GM19240 (cell line): ENCODE measurements at regions not wholly inside any gene's neighbourhood (a gene's known extent, or its start where the extent isn't known, plus 50 kb on each side); places are given as distances from the start of the nearest gene placed in this dataset.

Experiments
- DNase-seq: peaks from one replicate; pipeline ENCODE4 v3.0.0; 2011; ENCODE audit warnings: low spot score; ENCODE audit not compliant: insufficient read length

- no peak for DNase-seq
Observed at GRCh38 chr6:4563156-4563555, 213.0 kb upstream of the CDYL start.

DNA sequence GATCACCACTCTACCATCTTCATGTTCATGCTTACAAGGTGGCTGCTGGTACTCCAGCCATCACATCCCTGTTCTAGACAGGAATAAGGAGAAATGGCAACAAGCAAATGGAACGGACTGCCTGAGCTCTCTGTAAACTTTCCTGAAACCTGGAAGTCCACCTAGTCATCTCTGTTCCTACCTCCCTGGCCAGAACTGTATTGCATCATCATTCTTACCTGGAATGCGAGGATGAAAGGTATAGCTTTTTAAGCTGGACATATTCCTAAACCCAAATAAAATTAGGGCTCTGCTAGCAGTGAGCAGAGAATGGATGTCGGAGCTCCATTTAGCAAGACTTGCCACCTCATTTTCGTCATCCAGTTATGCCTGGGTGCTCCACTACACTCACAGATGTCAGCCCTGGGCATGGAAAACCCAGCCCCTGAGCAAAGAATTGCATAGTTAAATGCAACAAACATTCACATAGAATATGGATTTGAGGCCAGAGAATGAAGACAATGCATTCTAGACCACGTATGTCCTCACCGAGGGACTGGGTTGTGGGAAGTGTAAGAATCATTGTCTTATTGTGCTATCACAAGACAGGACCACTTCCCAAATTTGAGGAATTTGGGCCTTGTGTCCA lies 214.3 kb upstream of the CDYL start:
- DNase-seq = no peak

- DNase-seq = no peak
Observed at GRCh38 chr6:4561078-4561435, 215.1 kb upstream of the CDYL start.

DNA sequence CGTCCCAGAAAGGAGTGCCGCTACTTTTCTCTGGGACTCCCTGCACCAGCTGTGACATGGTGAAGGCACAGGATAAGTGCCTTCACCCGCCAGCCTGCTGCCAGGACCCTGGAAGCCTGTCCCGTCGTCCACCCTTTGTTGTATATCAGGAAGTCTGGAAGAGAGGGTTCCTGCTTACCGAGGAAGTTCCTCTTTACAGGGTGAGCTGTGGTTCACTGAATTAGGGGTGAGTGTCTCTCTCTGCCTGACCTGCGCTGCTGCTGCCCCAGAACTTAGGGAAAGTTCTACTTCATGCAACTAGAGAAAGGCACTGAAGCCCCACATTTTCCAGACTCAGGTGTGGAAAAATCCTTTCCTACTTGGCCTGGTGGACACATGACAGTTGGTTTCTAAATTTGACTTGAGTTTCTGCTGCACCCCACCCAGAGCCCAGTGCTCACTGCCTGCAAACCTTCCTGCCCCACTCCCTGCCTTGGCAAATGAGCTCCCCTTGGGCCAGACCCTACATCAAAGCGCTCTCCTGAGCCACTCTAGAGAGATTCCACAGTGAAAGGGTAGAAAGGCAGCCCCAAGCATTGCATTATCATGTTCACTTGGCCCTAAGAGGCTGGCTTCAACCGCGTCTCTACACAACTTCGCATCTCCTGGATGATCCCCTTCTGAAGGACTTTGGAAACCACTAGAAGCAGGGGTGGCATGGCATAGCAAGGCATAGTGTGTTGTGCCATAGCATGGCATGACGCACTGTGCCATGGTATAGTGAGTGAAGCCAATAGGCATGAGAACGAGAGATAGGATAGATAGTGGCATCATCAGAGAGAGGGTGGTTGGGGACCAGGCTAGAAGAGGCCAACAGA lies 215.8 kb upstream of the CDYL start:
- no peak for DNase-seq

DNA sequence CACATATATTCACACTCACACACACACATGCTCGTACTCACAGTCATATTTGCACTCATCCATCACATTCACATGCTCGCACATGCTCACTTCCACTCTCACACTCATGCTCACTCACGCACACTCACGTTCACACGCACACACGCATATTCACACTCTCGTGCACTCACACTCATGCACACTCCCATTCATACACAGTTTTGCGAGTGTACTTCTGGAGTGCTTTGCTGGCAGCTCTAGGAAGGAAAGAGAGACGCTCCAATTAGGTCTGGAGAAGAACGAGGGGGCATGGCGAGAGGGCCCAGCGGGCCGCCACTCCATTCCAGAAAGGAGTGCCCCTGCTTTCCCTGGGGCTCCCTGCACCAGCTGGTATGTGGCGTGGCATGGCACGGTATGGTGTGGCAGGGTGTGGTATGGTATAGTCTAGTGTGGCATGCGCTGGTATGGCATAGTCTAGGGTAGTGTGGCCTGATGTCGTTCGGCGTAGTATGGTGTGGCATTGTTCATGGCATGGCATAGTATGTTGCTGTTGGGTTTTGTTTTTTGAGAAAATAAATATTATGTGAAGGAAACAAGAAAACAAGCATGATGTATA lies 216.8 kb upstream of the CDYL start:
- DNase-seq = no peak

- DNase-seq = no peak
Observed at GRCh38 chr6:4554645-4555044, 221.6 kb upstream of the CDYL start.

DNA sequence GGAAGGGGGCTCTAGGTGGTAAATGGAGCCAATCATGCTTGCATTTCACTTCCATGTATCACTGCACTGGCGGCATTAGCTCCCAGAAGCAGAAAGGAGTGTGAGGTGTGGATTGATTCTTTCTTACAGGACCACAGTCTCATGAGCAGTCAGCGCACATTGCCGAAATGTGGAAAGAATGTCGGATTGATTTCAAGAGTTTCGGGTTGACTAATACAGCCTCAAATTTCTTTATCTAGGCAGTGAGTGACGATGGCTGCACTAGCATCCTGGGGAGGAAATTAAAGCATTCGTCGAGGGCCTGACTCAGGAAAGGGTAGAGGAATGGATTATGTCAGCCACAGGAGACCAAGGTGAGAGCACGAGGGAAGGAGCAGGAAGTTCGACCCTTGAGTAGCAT lies 222.8 kb upstream of the CDYL start:
- DNase-seq = no peak

- DNase-seq = no peak
Observed at GRCh38 chr6:4550227-4550597, 226.0 kb upstream of the CDYL start.

GRCh38 chr6:4549556-4550226 lies 226.5 kb upstream of the CDYL start:
- DNase-seq = no peak

DNA sequence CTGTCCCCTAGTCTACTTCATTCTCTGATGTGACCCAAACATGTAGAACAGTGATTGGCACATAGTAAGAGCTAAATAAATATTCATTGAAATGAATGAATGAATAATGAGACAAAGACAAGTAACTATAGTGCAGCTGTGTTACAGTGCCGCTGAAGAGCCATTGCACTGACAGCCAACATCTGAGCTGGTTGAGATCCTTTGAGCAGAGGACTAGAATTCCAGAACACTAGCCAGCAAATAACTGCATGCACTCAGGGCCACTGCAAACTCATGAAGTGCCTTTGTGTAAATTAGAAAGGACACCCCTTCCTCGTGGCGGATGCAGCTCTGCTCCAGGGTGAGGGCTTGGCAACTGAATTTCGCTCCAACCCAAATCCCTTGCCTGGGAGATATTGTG lies 230.3 kb upstream of the CDYL start:
- no peak for DNase-seq

DNA sequence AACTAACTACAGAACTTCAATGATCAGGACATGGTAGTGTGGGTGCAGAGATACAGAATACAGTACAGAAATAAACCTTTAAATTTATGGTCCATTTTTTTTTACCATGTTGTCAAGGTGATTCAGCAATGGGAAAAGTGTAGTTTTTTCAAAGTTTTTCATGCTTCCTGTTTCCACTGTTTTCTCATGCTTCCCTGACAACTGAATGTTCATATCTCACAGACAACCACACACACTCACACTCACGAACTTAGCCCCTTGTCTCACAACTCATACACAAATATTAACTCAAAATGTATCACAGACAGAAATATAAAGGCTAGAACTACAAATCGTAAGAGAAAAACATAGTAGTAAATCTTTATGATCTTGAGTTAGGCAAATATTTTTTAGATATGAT lies 232.6 kb upstream of the CDYL start:
- DNase-seq = no peak

GRCh38 chr6:4533576-4533975 lies 242.6 kb upstream of the CDYL start:
- no peak for DNase-seq

- no peak for DNase-seq
Observed at GRCh38 chr6:4531406-4531805, 244.8 kb upstream of the CDYL start.

DNA sequence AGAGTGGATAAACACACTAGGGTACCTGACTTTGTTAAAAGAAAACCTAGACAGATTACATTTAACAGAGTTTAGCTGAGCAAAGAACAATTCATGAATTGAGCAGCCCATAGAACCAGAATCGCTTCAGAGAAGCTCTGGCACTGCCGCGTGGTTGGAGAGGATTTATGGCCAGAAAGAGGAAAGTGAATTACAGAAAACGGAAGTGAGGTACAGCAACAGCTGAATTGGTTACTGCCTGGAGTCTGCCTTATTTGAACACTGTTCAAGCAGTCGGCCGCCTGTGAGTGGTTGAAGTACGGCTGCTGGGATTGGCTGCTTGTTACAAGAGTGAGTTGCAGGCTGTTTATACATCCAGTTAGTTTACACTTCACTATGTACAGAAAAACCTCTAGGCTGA lies 253.8 kb upstream of the CDYL start:
- no peak for DNase-seq

- no peak for DNase-seq
Observed at GRCh38 chr6:4521070-4521469, 255.1 kb upstream of the CDYL start.

DNA sequence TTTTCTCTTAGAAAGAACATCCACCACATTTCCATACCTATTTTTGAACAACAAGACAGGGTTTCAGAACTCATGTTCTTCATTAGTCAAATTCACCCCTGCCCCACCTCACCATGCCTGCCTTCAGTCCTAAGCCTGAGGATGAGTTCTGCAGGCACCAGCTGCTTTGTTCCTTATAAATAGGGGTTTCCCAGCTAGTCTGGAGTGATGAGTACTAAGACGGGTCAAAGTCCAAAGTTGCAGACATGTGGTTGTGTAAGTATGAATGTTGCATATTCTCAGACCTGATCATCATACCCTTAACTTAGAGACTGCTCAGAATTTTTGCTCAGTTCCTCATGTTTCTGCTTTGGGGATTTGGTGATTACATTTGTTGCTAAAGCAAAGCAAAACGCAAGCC lies 257.7 kb upstream of the CDYL start:
- DNase-seq = no peak

DNA sequence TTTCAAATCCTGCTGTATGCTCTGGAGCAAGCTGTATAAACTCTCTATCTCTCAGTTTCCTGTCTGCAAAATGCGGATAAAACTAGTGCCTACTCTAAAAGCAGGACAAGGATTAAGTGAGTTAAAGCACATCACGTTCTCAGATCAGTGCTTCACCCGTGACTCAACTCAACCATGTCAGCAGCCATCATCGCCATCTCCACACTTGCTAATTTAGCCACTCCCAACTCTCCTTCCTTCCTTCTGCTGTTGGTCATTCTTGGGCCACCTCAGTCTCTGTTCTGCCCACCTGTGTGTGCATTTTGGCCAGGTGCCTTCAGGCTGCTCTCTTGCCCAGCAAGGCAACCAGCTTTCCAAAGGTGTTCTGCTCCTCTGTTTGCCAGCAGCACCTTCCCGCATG lies 260.0 kb upstream of the CDYL start:
- DNase-seq = no peak

GRCh38 chr6:4513561-4513960 lies 262.6 kb upstream of the CDYL start:
- DNase-seq = no peak

DNA sequence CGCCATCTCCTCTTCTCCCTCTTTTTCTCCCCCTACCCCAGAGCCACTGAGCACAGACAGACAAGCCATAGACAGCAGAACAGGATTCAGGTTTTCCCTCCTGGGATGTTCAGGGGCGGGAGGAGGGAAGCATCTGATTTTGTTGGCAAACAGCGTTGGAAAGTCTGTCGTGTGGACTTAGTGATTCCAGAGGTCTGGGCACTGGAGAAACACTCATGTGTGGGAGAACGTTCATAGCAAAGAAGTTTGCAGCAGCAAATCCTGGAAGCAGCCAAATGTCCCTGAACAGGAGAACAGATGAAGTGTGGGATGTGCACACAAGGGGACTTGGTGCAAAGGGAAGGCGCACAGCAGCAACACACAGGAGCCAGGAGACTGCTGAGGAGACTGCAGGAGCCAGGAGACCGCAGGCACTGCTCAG lies 264.1 kb upstream of the CDYL start:
- DNase-seq = no peak

- DNase-seq = no peak
Observed at GRCh38 chr6:4511641-4512020, 264.6 kb upstream of the CDYL start.

DNA sequence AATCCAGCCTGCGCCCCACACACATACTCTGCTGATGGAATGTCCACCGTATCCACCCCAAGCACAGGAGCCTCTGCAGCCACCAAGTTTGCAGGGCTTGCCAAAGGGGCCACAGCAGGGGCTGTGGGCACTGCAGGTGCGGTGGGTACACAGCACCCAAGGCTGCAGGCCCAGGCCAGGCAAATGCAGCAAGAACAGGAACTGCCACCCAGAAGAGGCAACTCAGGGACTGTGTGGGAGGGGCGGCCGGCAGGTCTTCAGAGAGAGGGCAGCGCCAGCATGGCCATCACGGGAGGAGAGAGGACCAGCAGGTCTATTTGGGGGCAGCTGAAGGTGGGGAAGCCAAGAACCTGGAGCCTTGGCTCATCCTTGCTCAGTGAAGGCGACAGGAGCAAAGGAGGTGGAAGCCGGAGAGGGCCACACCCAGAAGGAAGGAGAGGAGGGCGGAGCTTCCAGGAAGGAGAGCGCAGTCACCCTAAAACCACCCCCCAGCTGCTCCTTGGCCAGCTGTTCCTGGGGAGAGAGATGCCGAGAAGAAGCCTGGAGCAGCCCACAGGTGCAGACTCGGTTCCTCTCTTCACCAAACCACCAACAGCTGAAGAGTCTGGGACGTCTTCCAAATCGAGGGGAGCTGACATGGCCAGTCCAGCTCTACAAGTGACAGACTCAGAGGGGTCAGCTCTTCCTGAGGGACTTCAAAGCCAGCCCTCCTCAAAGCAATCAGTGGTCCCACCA lies 265.1 kb upstream of the CDYL start:
- DNase-seq = no peak

- no peak for DNase-seq
Observed at GRCh38 chr6:4510317-4510716, 265.9 kb upstream of the CDYL start.
